ENCODE measurements at regions not wholly inside any gene's neighbourhood (a gene's known extent, or its start where the extent isn't known, plus 50 kb on each side); places are given as distances from the start of the nearest gene placed in this dataset.
"Not testable (repeated sequence)": the region's sequence is repeated elsewhere in the genome, so short reads cannot be mapped to it uniquely, and the experiment has no call there.

DNA sequence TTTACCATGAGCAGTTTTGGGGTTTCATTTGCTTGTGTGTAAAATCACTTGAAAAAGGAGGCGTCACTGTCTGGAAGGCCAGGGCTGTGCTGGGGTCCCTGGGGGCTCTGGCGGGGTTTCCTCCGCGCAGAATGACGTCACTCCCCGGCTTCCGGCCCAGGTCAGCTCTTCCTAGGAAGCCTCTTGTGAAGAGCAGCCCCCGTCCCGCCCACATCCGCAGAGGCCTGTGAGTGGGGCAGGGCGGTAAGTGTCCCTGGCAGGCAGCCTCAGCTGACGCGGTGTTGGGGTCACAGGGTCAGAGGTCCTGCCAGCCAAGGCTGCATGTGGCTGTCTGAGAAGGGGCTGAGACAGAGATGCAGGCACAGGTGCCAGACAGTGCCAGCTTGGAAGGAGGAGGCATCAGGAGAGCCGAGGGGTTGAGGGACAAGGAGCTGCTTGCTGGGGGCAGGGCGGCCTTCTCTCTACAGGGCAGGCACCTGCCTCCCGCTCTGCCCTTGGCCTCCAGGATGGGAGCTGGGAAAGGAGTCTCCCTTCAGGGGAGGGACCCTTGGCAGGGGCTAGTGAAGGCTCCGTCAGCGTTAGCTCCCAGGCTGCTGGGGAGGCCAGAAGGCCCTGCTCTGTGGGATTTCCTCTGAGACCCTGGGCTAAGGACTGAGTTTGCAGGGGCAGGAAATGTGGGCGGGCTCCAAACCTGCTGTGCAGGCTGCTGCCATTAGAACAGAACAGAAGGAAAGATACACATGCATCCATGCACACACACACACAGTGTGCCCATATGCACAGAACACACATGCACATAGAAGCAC, 3951.6 kb upstream of the TPTE start:
- TF ChIP-seq, protein P1, sequence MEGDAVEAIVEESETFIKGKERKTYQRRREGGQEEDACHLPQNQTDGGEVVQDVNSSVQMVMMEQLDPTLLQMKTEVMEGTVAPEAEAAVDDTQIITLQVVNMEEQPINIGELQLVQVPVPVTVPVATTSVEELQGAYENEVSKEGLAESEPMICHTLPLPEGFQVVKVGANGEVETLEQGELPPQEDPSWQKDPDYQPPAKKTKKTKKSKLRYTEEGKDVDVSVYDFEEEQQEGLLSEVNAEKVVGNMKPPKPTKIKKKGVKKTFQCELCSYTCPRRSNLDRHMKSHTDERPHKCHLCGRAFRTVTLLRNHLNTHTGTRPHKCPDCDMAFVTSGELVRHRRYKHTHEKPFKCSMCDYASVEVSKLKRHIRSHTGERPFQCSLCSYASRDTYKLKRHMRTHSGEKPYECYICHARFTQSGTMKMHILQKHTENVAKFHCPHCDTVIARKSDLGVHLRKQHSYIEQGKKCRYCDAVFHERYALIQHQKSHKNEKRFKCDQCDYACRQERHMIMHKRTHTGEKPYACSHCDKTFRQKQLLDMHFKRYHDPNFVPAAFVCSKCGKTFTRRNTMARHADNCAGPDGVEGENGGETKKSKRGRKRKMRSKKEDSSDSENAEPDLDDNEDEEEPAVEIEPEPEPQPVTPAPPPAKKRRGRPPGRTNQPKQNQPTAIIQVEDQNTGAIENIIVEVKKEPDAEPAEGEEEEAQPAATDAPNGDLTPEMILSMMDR (IDR thresholded peaks at IDR 0.05 in 2 of 3, conservative IDR thresholded peaks at IDR 0.05 in 1 of 3; ENCODE audit: control insufficient read depth in 2 of 3, extremely low read depth in 1 of 3, insufficient read depth in 1 of 3, low read depth in 3 of 3, low read length in 3 of 3) = not testable (repeated sequence)
- not testable (repeated sequence) for TF ChIP-seq PML (IDR thresholded peaks at IDR 0.05; ENCODE audit: low read length); ZZZ3 (IDR thresholded peaks at IDR 0.05; ENCODE audit: control insufficient read depth, insufficient read length, low read depth); SIN3A (IDR thresholded peaks at IDR 0.05; ENCODE audit: low read depth, low read length); JUND (IDR thresholded peaks at IDR 0.05; ENCODE audit: low read depth, low read length); HCFC1 (IDR thresholded peaks at IDR 0.05; ENCODE audit: low read length); RB1 (IDR thresholded peaks at IDR 0.05; ENCODE audit: borderline replicate concordance); BCL11A (IDR thresholded peaks at IDR 0.05; ENCODE audit: low read depth, low read length); RAD51 (IDR thresholded peaks at IDR 0.05); NR2F1 (conservative IDR thresholded peaks at IDR 0.05); SREBF2 (IDR thresholded peaks at IDR 0.05; ENCODE audit: low read length); YY1 (IDR thresholded peaks at IDR 0.05; ENCODE audit: low read depth, low read length)
- TF ChIP-seq, protein P2, sequence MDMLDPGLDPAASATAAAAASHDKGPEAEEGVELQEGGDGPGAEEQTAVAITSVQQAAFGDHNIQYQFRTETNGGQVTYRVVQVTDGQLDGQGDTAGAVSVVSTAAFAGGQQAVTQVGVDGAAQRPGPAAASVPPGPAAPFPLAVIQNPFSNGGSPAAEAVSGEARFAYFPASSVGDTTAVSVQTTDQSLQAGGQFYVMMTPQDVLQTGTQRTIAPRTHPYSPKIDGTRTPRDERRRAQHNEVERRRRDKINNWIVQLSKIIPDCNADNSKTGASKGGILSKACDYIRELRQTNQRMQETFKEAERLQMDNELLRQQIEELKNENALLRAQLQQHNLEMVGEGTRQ (IDR thresholded peaks at IDR 0.05; ENCODE audit: borderline replicate concordance, low read depth, low read length) = not testable (repeated sequence)
- TF ChIP-seq, protein P3, sequence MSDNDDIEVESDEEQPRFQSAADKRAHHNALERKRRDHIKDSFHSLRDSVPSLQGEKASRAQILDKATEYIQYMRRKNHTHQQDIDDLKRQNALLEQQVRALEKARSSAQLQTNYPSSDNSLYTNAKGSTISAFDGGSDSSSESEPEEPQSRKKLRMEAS (IDR thresholded peaks at IDR 0.05; ENCODE audit: low read depth, low read length) = not testable (repeated sequence)

Data from GM12878 (cell line).